K562 (cell line): ENCODE measurements at regions not wholly inside any gene's neighbourhood (a gene's known extent, or its start where the extent isn't known, plus 50 kb on each side); places are given as distances from the start of the nearest gene placed in this dataset.

Source experiments
- ATAC-seq: fragments of 200-7000 bp; cut with Tn5 transposase; 3 replicates; pipeline ENCODE4 v1.9.1; 2020; ENCODE audit warnings: moderate library complexity
- BruUV-seq: library from RNA; stranded (reverse); fragments of 400-500 nt; replicated peaks from 2 replicates; lab custom pipeline; 2021; lab: Mats Ljungman, UMichigan
- CTCF ChIA-PET: fragments of 300-600 bp; formaldehyde crosslinking; extraction: SDS; loops from one replicate; lab custom pipeline; 2021; ENCODE audit warnings: low intra/inter-chr PET ratio; lab: Yijun Ruan, JAX
- POLR2A ChIA-PET: fragments of 300-600, 350-650 bp; sonication (Branson Sonifier 250); formaldehyde crosslinking; extraction: SDS; loops from one replicate; lab custom pipeline; 2021; ENCODE audit warnings: antibody characterized with exemption, inconsistent platforms; lab: Yijun Ruan, JAX
- DNase-seq, 4 experiments: peaks; one replicate each; pipeline versions ENCODE4 v3.0.0 to v3.0.0-alpha.2; 2011 to 2018; ENCODE audit warnings: low spot score in 3 of 4, mixed read lengths in 3 of 4; ENCODE audit errors: extremely low read depth in 1 of 4
- FAIRE-seq: peaks from 2 replicates; lab custom pipeline; 2011; peaks lifted over from hg19 to GRCh38; lab: Jason Lieb, UNC
- H2AFZ ChIP-seq: 2 replicates; pipeline ENCODE4 v1.6.0; 2011; ENCODE audit warnings: low read depth, low read length, control low read depth, inconsistent platforms
- H3K27ac ChIP-seq: fragments of 200-600 bp; 3 replicates; pipeline ENCODE4 v1.8.0; 2011; ENCODE audit warnings: low read depth, mild to moderate bottlenecking, control low read depth, inconsistent platforms, low read length, moderate library complexity, mixed read lengths; ENCODE audit errors: extremely low read depth
- H3K27me3 ChIP-seq, 2 experiments: fragments of 300-600 bp in 1 of 2; 2 replicates in 1 of 2; 3 replicates in 1 of 2; pipeline versions ENCODE4 v1.6.0 to v1.8.0; 2011; ENCODE audit warnings: inconsistent platforms in 2 of 2, low read length in 2 of 2, mild to moderate bottlenecking in 1 of 2, mixed read lengths in 1 of 2, moderate library complexity in 1 of 2; ENCODE audit not compliant: control insufficient read depth in 2 of 2, insufficient read depth in 2 of 2
- H3K36me3 ChIP-seq: fragments of 300-600 bp; 3 replicates; pipeline ENCODE4 v1.8.0; 2011; ENCODE audit warnings: mild to moderate bottlenecking, low read length, inconsistent platforms; ENCODE audit not compliant: control insufficient read depth, insufficient read depth
- H3K4me1 ChIP-seq, 2 experiments: fragments of 200-600 bp in 1 of 2; replicated peaks in 1 of 2; 2 replicates in 1 of 2; 3 replicates in 1 of 2; pipeline versions ENCODE4 v1.5.1 to v1.8.0; 2011; ENCODE audit warnings: inconsistent platforms in 2 of 2, low read length in 2 of 2, mild to moderate bottlenecking in 1 of 2, mixed read lengths in 1 of 2, moderate library complexity in 1 of 2; ENCODE audit not compliant: control insufficient read depth in 2 of 2, insufficient read depth in 2 of 2
- H3K4me2 ChIP-seq: 2 replicates; pipeline ENCODE4 v1.6.1; 2011; ENCODE audit warnings: low read length, control low read depth, inconsistent platforms, mixed read lengths; ENCODE audit not compliant: insufficient read depth
- H3K4me3 ChIP-seq: fragments of 200-600 bp; sonication (generic), shearing (Covaris generic); 2 replicates; pipeline ENCODE4 v1.5.1; 2016; ENCODE audit warnings: control low read depth, inconsistent platforms
- H3K79me2 ChIP-seq: fragments of 200-600 bp; 3 replicates; pipeline ENCODE4 v1.8.0; 2011; ENCODE audit warnings: low read length, inconsistent platforms; ENCODE audit not compliant: control insufficient read depth, insufficient read depth
- H3K9ac ChIP-seq, 2 experiments: 2 replicates each; pipeline versions ENCODE4 v1.6.0 to v1.6.1; 2011; ENCODE audit warnings: low read depth in 2 of 2, low read length in 2 of 2, control low read depth in 1 of 2, inconsistent platforms in 1 of 2, mild to moderate bottlenecking in 1 of 2, mixed read lengths in 1 of 2; ENCODE audit not compliant: insufficient read depth in 1 of 2
- H3K9me1 ChIP-seq: one replicate; pipeline ENCODE4 v1.6.0; 2011; ENCODE audit warnings: inconsistent platforms, mild to moderate bottlenecking, low read length, moderate library complexity; ENCODE audit not compliant: control insufficient read depth, insufficient read depth
- H3K9me3 ChIP-seq: replicated peaks from 2 replicates; pipeline ENCODE4 v1.5.1; 2011; ENCODE audit warnings: low read depth, low read length, inconsistent platforms; ENCODE audit not compliant: control insufficient read depth, insufficient read depth
- H4K20me1 ChIP-seq: replicated peaks from 2 replicates; pipeline ENCODE4 v1.6.1; 2011; ENCODE audit warnings: low read length, inconsistent platforms, mixed read lengths; ENCODE audit not compliant: control insufficient read depth, insufficient read depth
- EP300 ChIP-seq: IDR thresholded peaks from 2 replicates; pipeline ENCODE4 v1.6.1; 2012; ENCODE audit warnings: low read length, improper control_type of control experiment
- SMARCA5 ChIP-seq: fragments of 450-650 bp; IDR thresholded peaks from 2 replicates; pipeline ENCODE4 v1.6.1; 2016
- TFE3 ChIP-seq: fragments of 450-650 bp; formaldehyde crosslinking; IDR thresholded peaks from 2 replicates; pipeline ENCODE4 v1.4.0; 2020; ENCODE audit warnings: mild to moderate bottlenecking, mixed read lengths
- ZNF512 ChIP-seq: IDR thresholded peaks from 2 replicates; pipeline ENCODE4 v1.6.1; 2016; ENCODE audit warnings: missing genetic modification characterization, missing compliant biosample characterization
- WGBS: fragments of 100-300 bp; shearing (Covaris generic); methylation state at CpG from one replicate; pipeline ENCODE4 v1.1.6; 2016; ENCODE audit warnings: low coverage, mixed read lengths; ENCODE audit not compliant: insufficient coverage; ENCODE audit errors: missing lambda C conversion rate; 5-methylcytosine and 5-hydroxymethylcytosine counted together
- in situ Hi-C: fragments of 300-500 bp; cut with MboI; formaldehyde crosslinking; loops from 4 replicates; pipeline ENCODE4 v1.15.0; 2018; ENCODE audit warnings: inconsistent platforms, mixed read lengths
- intact Hi-C: fragments of 100-400 bp; cut with micrococcal nuclease; formaldehyde crosslinking; loops from 2 replicates; pipeline ENCODE4 v1.14.2; 2022

DNA sequence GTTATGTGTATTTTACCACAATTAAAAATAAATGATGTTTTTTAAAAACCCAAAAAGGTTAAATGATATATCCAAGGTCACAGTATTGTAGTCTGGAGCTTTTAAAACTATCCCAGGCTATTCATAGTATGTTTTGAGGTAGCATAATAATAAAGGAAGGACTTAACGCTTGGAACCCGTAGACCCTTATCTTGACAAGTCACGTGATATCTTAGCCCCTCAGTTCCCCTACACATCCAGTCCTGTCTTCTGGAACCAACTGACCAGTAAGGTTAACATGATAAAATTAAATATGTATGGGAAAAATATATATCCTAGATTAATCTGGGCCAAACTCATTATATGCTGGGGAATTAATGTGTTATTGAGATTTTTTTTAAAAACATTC lies 142.2 kb downstream of the RXFP2 start:
- H3K27me3 ChIP-seq = no peaks in the 10 kb centered on the region
- ChIA-PET POLR2A (no interaction called here), CTCF (no interaction called here)
- no peaks in the 10 kb centered on the region for H4K20me1 ChIP-seq
- no peak for ATAC-seq
- no TSS peak for BruUV-seq
- in situ Hi-C loops = no loop called here
- no peak overlapping the region for H3K27ac ChIP-seq
- intact Hi-C loops = no loop called here
- WGBS = 21% methylated on average over 3 of the region's 3 CpGs
- no peak overlapping the region for H2AFZ ChIP-seq
- H3K36me3 ChIP-seq = no peaks in the 10 kb centered on the region
- DNase-seq = no peak
- H3K4me1 ChIP-seq = no peaks in the 10 kb centered on the region
- no peaks in the 10 kb centered on the region for H3K79me2 ChIP-seq
- no peak overlapping the region for H3K9ac ChIP-seq
- no peaks in the 10 kb centered on the region for H3K9me1 ChIP-seq
- TF ChIP-seq EP300 (no peak), TFE3 (CRISPR knock-in tag) (peak; percentile 78), SMARCA5 (no peak), ZNF512 (tag) (no peak)
- TF ChIP-seq, all 486 proteins: peak for 1
- Histone ChIP-seq H3K4me3 (no peak overlapping the region), H3K4me2 (no peak overlapping the region), H3K9me3 (no peaks in the 10 kb centered on the region)
- no peak for FAIRE-seq
